HL-60 (cell line): ENCODE measurements at regions not wholly inside any gene's neighbourhood (a gene's known extent, or its start where the extent isn't known, plus 50 kb on each side); places are given as distances from the start of the nearest gene placed in this dataset.

Experiments used
- DNase-seq, 2 experiments: peaks; one replicate each; pipeline ENCODE4 v3.0.0-alpha.2; 2010 to 2020; ENCODE audit warnings: low read depth in 1 of 2, low spot score in 1 of 2
- H3K27ac ChIP-seq: fragments of 250-450 bp; sonication (Bioruptor Pico); replicated peaks from 2 replicates; pipeline ENCODE4 v1.5.1; 2020; ENCODE audit warnings: mild to moderate bottlenecking, moderate library complexity
- H3K27me3 ChIP-seq: fragments of 250-450 bp; sonication (Bioruptor Pico); 2 replicates; pipeline ENCODE4 v1.5.1; 2021; ENCODE audit warnings: mild to moderate bottlenecking, moderate library complexity; ENCODE audit not compliant: insufficient read depth, poor library complexity, severe bottlenecking
- H3K4me3 ChIP-seq: replicated peaks from 2 replicates; pipeline ENCODE4 v1.5.1; 2011; ENCODE audit warnings: mild to moderate bottlenecking, control low read depth, low read length; ENCODE audit not compliant: insufficient read depth
- CTCF ChIP-seq: IDR thresholded peaks from one replicate; pipeline ENCODE4 v1.5.1; 2011; ENCODE audit warnings: low read length, control low read depth, inconsistent platforms; ENCODE audit not compliant: insufficient read depth
- GABPA ChIP-seq: IDR thresholded peaks from 2 replicates; pipeline ENCODE4 v1.6.1; 2012; ENCODE audit warnings: low read depth
- POLR2AphosphoS5 ChIP-seq: IDR thresholded peaks from 2 replicates; pipeline ENCODE4 v1.6.1; 2012; ENCODE audit warnings: low read depth
- REST ChIP-seq: IDR thresholded peaks from 2 replicates; pipeline ENCODE4 v1.6.1; 2012; ENCODE audit warnings: low read depth; ENCODE audit not compliant: insufficient replicate concordance
- SPI1 ChIP-seq: IDR thresholded peaks from 2 replicates; pipeline ENCODE4 v1.6.1; 2012; ENCODE audit warnings: low read depth, mild to moderate bottlenecking, borderline replicate concordance

- Histone ChIP-seq H3K27me3 (peaks cover 2% of the 10 kb centered on the region), H3K4me3 (no peak overlapping the region), H3K27ac (no peak overlapping the region)
- DNase-seq, result no peak
- TF ChIP-seq GABPA (no peak), POLR2AphosphoS5 (no peak), SPI1 (no peak), CTCF (no peak), REST (no peak)
These were observed 210.4 kb upstream of the CSF3R start for GRCh38 chr1:36693161-36693525.

GRCh38 chr1:36692465-36693160 lies 209.9 kb upstream of the CSF3R start:
- Histone ChIP-seq H3K27ac (no peak overlapping the region), H3K27me3 (peaks cover 2% of the 10 kb centered on the region), H3K4me3 (no peak overlapping the region)
- TF ChIP-seq GABPA (no peak), REST (no peak), POLR2AphosphoS5 (no peak), CTCF (no peak), SPI1 (no peak)
- no peak for DNase-seq

GRCh38 chr1:36691374-36691773 lies 208.7 kb upstream of the CSF3R start:
- no peak overlapping the region for H3K27ac ChIP-seq
- H3K4me3 ChIP-seq, result no peak overlapping the region
- TF ChIP-seq SPI1 (no peak), POLR2AphosphoS5 (no peak), CTCF (no peak), GABPA (no peak), REST (no peak)
- peaks cover 2% of the 10 kb centered on the region for H3K27me3 ChIP-seq
- DNase-seq, result no peak
